Kidney epithelial cell (primary cell): ENCODE measurements at regions not wholly inside any gene's neighbourhood (a gene's known extent, or its start where the extent isn't known, plus 50 kb on each side); places are given as distances from the start of the nearest gene placed in this dataset.
"Not testable (repeated sequence)": the region's sequence is repeated elsewhere in the genome, so short reads cannot be mapped to it uniquely, and the experiment has no call there.

Source experiments
- DNase-seq: peaks from one replicate; pipeline ENCODE4 v3.0.0-alpha.2; 2010; ENCODE audit warnings: low read depth
- H3K27me3 ChIP-seq: 2 replicates; pipeline ENCODE4 v1.6.0; 2011; ENCODE audit warnings: low read length; ENCODE audit not compliant: control insufficient read depth, insufficient read depth
- H3K36me3 ChIP-seq: 2 replicates; pipeline ENCODE4 v1.5.1; 2011; ENCODE audit warnings: low read length; ENCODE audit not compliant: control insufficient read depth, insufficient read depth
- H3K4me3 ChIP-seq: 2 replicates; pipeline ENCODE4 v1.5.1; 2011; ENCODE audit warnings: low read depth, mild to moderate bottlenecking, control low read depth, low read length
- CTCF ChIP-seq: IDR thresholded peaks from 2 replicates; pipeline ENCODE4 v1.5.1; 2011; ENCODE audit warnings: mild to moderate bottlenecking, moderate library complexity, low read length, control low read depth, inconsistent platforms; ENCODE audit not compliant: insufficient read depth, poor library complexity, severe bottlenecking

- TF ChIP-seq CTCF: no peak
- no peaks in the 10 kb centered on the region for H3K36me3 ChIP-seq
- DNase-seq: no peak
- no peak overlapping the region for H3K4me3 ChIP-seq
- H3K27me3 ChIP-seq: no peaks in the 10 kb centered on the region
Observed at GRCh38 chr2:236479814-236480213, 89.8 kb upstream of the ACKR3 start.

DNA sequence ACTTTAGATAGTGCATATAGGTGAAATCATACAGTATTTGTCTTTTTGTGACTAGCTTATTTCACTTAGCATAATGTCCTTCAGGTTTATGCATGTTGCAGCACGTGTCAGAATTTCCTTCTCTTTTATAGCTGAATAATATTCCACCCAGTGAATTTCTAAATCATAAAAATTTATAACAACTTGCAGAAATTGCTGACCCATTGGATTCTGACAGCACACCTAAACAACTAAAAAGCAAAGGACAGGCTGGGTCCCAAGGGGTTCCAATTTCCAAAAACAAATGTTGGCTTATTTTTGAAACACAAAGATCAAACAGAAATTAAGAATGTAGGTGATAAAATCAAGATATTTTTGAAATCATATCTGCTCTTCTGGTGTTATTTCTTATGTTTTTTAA is 86.5 kb upstream of the ACKR3 start:
- H3K27me3 ChIP-seq: no peaks in the 10 kb centered on the region
- H3K4me3 ChIP-seq: no peak overlapping the region
- H3K36me3 ChIP-seq: no peaks in the 10 kb centered on the region
- DNase-seq: no peak
- no peak for TF ChIP-seq CTCF

GRCh38 chr2:236485519-236485918 is 84.1 kb upstream of the ACKR3 start:
- no peak overlapping the region for H3K4me3 ChIP-seq
- H3K27me3 ChIP-seq: no peaks in the 10 kb centered on the region
- H3K36me3 ChIP-seq: no peaks in the 10 kb centered on the region
- no peak for DNase-seq
- no peak for TF ChIP-seq CTCF

DNA sequence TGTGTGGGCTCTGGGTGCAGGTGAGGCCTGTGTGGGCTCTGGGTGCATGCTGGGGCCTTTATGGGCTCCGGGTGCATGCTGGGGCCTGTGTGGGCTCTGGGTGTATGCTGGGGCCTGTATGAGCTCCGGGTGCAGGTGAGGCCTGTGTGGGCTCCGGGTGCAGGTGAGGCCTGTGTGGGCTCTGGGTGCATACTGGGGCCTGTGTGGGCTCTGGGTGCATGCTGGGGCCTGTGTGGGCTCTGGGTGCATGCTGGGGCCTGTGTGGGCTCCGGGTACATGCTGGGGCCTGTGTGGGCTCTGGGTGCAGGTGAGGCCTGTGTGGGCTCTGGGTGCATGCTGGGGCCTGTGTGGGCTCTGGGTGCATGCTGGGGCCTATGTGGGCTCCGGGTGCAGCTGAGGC is 80.5 kb upstream of the ACKR3 start:
- DNase-seq, H3K27me3 ChIP-seq, H3K4me3 ChIP-seq, H3K36me3 ChIP-seq: not testable (repeated sequence)

- no peak for DNase-seq
- Histone ChIP-seq H3K4me3 (no peak overlapping the region), H3K27me3 (no peaks in the 10 kb centered on the region), H3K36me3 (no peaks in the 10 kb centered on the region)
- TF ChIP-seq CTCF: no peak
Observed at GRCh38 chr2:236489895-236490404, 79.7 kb upstream of the ACKR3 start.

DNA sequence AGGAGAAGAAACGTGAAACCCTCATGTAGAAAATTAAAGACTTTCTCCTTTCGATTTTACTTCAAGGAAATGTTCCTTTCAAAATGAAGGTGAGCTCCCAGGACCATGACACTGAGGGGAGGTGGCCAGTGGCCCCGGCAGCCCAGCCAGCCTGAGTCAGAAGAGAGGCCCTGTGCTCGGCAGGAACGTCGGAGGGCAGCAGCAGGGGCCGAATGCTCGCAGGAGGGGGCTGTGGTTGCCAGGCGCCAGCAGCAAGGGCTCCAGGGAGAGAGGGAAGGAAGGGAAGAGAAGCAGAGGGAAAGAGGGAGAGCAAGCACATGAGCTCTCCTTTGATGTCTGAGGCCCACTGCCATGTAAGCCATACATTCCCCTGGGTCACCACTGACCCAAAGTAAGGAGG is 73.3 kb upstream of the ACKR3 start:
- H3K4me3 ChIP-seq: no peak overlapping the region

More for the DNA sequence above, 73.3 kb upstream of the ACKR3 start:
- TF ChIP-seq CTCF: no peak
- Histone ChIP-seq H3K36me3 (no peaks in the 10 kb centered on the region), H3K27me3 (no peaks in the 10 kb centered on the region)
- DNase-seq: no peak
